Panc1 (cell line): ENCODE measurements at regions not wholly inside any gene's neighbourhood (a gene's known extent, or its start where the extent isn't known, plus 50 kb on each side); places are given as distances from the start of the nearest gene placed in this dataset.
"Not testable (repeated sequence)": the region's sequence is repeated elsewhere in the genome, so short reads cannot be mapped to it uniquely, and the experiment has no call there.

Source experiments
- POLR2AphosphoS5 ChIP-seq: IDR thresholded peaks from 2 replicates; pipeline ENCODE4 v1.6.1; 2012; ENCODE audit warnings: mild to moderate bottlenecking, low read depth, low read length, moderate library complexity
- SIN3A ChIP-seq: IDR thresholded peaks from 2 replicates; pipeline ENCODE4 v1.6.1; 2012; ENCODE audit warnings: low read depth, mild to moderate bottlenecking, low read length, moderate library complexity, borderline replicate concordance; ENCODE audit not compliant: insufficient read depth
- TCF7L2 ChIP-seq: IDR thresholded peaks from 2 replicates; pipeline ENCODE4 v1.6.1; 2011; ENCODE audit warnings: mild to moderate bottlenecking, low read depth, low read length, inconsistent platforms
- TF ChIP-seq, protein P1 (sequence below), 2 experiments: IDR thresholded peaks; 2 replicates each; pipeline ENCODE4 v1.6.1; 2011 to 2012; ENCODE audit warnings: low read depth in 2 of 2, control low read depth in 1 of 2, low read length in 1 of 2, mild to moderate bottlenecking in 1 of 2, moderate library complexity in 1 of 2; ENCODE audit not compliant: insufficient read depth in 1 of 2
- TF ChIP-seq, protein P2 (sequence below): fragments of 450-650 bp; IDR thresholded peaks from 2 replicates; pipeline ENCODE4 v1.5.1; 2017; ENCODE audit warnings: mild to moderate bottlenecking

DNA sequence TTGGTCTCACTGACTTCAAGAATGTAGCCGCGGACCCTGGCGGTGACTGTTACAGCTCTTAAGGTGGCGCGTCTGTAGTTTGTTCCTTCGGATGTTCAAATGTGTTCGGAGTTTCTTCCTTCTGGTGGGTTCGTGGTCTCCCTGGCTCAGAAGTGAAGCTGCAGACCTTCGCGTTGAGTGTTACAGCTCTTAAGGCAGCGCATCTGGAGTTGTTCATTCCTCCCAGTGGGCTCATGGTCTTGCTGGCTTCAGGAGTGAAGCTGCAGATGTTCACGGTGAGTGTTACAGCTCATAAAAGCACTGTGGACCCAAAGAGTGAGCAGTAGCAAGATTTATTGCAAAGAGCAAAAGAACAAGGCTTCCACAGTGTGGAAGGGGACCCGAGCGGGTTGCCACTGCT is 2067.0 kb upstream of the CDH6 start:
- not testable (repeated sequence) for TF ChIP-seq POLR2AphosphoS5, TCF7L2, SIN3A
- TF ChIP-seq, protein P1, sequence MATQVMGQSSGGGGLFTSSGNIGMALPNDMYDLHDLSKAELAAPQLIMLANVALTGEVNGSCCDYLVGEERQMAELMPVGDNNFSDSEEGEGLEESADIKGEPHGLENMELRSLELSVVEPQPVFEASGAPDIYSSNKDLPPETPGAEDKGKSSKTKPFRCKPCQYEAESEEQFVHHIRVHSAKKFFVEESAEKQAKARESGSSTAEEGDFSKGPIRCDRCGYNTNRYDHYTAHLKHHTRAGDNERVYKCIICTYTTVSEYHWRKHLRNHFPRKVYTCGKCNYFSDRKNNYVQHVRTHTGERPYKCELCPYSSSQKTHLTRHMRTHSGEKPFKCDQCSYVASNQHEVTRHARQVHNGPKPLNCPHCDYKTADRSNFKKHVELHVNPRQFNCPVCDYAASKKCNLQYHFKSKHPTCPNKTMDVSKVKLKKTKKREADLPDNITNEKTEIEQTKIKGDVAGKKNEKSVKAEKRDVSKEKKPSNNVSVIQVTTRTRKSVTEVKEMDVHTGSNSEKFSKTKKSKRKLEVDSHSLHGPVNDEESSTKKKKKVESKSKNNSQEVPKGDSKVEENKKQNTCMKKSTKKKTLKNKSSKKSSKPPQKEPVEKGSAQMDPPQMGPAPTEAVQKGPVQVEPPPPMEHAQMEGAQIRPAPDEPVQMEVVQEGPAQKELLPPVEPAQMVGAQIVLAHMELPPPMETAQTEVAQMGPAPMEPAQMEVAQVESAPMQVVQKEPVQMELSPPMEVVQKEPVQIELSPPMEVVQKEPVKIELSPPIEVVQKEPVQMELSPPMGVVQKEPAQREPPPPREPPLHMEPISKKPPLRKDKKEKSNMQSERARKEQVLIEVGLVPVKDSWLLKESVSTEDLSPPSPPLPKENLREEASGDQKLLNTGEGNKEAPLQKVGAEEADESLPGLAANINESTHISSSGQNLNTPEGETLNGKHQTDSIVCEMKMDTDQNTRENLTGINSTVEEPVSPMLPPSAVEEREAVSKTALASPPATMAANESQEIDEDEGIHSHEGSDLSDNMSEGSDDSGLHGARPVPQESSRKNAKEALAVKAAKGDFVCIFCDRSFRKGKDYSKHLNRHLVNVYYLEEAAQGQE (IDR thresholded peaks at IDR 0.05; ENCODE audit: insufficient read depth in 1 of 2, low read depth in 2 of 2, low read length in 1 of 2), result not testable (repeated sequence)
- TF ChIP-seq, protein P2, sequence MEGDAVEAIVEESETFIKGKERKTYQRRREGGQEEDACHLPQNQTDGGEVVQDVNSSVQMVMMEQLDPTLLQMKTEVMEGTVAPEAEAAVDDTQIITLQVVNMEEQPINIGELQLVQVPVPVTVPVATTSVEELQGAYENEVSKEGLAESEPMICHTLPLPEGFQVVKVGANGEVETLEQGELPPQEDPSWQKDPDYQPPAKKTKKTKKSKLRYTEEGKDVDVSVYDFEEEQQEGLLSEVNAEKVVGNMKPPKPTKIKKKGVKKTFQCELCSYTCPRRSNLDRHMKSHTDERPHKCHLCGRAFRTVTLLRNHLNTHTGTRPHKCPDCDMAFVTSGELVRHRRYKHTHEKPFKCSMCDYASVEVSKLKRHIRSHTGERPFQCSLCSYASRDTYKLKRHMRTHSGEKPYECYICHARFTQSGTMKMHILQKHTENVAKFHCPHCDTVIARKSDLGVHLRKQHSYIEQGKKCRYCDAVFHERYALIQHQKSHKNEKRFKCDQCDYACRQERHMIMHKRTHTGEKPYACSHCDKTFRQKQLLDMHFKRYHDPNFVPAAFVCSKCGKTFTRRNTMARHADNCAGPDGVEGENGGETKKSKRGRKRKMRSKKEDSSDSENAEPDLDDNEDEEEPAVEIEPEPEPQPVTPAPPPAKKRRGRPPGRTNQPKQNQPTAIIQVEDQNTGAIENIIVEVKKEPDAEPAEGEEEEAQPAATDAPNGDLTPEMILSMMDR, result not testable (repeated sequence)
